Erythroblast (primary cell): ENCODE measurements at regions not wholly inside any gene's neighbourhood (a gene's known extent, or its start where the extent isn't known, plus 50 kb on each side); places are given as distances from the start of the nearest gene placed in this dataset.

Experiments used
- GATA1 ChIP-seq: IDR thresholded peaks from 2 replicates; pipeline ENCODE4 v1.6.1; 2011; ENCODE audit warnings: low read depth, mild to moderate bottlenecking, control low read depth, low read length, moderate library complexity
- POLR2A ChIP-seq: IDR thresholded peaks from 2 replicates; pipeline ENCODE4 v1.6.1; 2011; ENCODE audit warnings: mild to moderate bottlenecking, low read length

GRCh38 chr15:46222826-46223225 lies 588.0 kb downstream of the SQOR start:
- no peak for TF ChIP-seq POLR2A
- no peak for TF ChIP-seq GATA1
